B cell (primary cell): ENCODE measurements at regions not wholly inside any gene's neighbourhood (a gene's known extent, or its start where the extent isn't known, plus 50 kb on each side); places are given as distances from the start of the nearest gene placed in this dataset.

Experiments used
- CTCF ChIP-seq: fragments of 200-600 bp; IDR thresholded peaks from one replicate; pipeline ENCODE4 v1.8.0; 2022; ENCODE audit warnings: antibody characterized with exemption, mild to moderate bottlenecking
- EZH2 ChIP-seq: IDR thresholded peaks from 2 replicates; pipeline ENCODE4 v1.6.1; 2012; ENCODE audit warnings: borderline replicate concordance, low read depth, mild to moderate bottlenecking, moderate library complexity, low read length; ENCODE audit not compliant: insufficient read depth, poor library complexity, severe bottlenecking

- no peak for TF ChIP-seq CTCF
- TF ChIP-seq EZH2: no peak
Measured at GRCh38 chr6:80468398-80468797, 361.9 kb downstream of the BCKDHB start.
